SK-N-SH (cell line): ENCODE measurements at regions not wholly inside any gene's neighbourhood (a gene's known extent, or its start where the extent isn't known, plus 50 kb on each side); places are given as distances from the start of the nearest gene placed in this dataset.

Experiments used
- CTCF ChIA-PET: fragments of 300-600, 350-600 bp; formaldehyde crosslinking; extraction: SDS; loops from one replicate; lab custom pipeline; 2021; lab: Yijun Ruan, JAX
- POLR2A ChIA-PET: fragments of 350-600 bp; sonication (Branson Sonifier 250); formaldehyde crosslinking; extraction: SDS; loops from one replicate; lab custom pipeline; 2020; ENCODE audit warnings: antibody characterized with exemption, inconsistent platforms; lab: Yijun Ruan, JAX
- DNase-seq: peaks from one replicate; pipeline ENCODE4 v3.0.0; 2012
- H2AFZ ChIP-seq: fragments of 200-600 bp; sonication (generic); 2 replicates; pipeline ENCODE4 v1.8.1; 2016; ENCODE audit warnings: antibody characterized with exemption, mild to moderate bottlenecking, low read depth
- H3F3A ChIP-seq: fragments of 200-600 bp; sonication (generic); replicated peaks from 2 replicates; pipeline ENCODE3; 2016; ENCODE audit warnings: antibody characterized with exemption, mild to moderate bottlenecking; ENCODE audit not compliant: insufficient read depth
- H3K27ac ChIP-seq, 2 experiments: fragments of 200-500 bp in 1 of 2; fragments of 200-600 bp in 1 of 2; sonication (Bioruptor generic) in 1 of 2; sonication (generic), shearing (Covaris generic) in 1 of 2; 2 replicates each; pipeline versions ENCODE4 v1.5.1 to v1.6.1; 2014 to 2016; ENCODE audit warnings: low read depth in 2 of 2, inconsistent platforms in 1 of 2, low read length in 1 of 2, mild to moderate bottlenecking in 1 of 2, mixed read lengths in 1 of 2
- H3K27me3 ChIP-seq: fragments of 200-600 bp; sonication (generic), shearing (Covaris generic); 2 replicates; pipeline ENCODE4 v1.6.1; 2016; ENCODE audit warnings: mixed run types; ENCODE audit not compliant: insufficient read depth
- H3K36me3 ChIP-seq, 2 experiments: fragments of 200-500 bp in 1 of 2; fragments of 200-600 bp in 1 of 2; sonication (Bioruptor generic) in 1 of 2; sonication (generic) in 1 of 2; replicated peaks in 1 of 2; 2 replicates each; pipeline versions ENCODE3 to v1.5.1; 2014 to 2016; ENCODE audit warnings: low read length in 1 of 2, mild to moderate bottlenecking in 1 of 2; ENCODE audit not compliant: insufficient read depth in 2 of 2, control insufficient read depth in 1 of 2
- H3K4me1 ChIP-seq, 2 experiments: fragments of 200-500 bp in 1 of 2; fragments of 200-600 bp in 1 of 2; sonication (Bioruptor generic) in 1 of 2; sonication (generic), shearing (Covaris generic) in 1 of 2; 2 replicates each; pipeline versions ENCODE4 v1.5.1 to v1.6.1; 2014 to 2016; ENCODE audit warnings: low read depth in 1 of 2, low read length in 1 of 2, mixed run types in 1 of 2; ENCODE audit not compliant: insufficient read depth in 2 of 2, control insufficient read depth in 1 of 2
- H3K4me2 ChIP-seq: fragments of 200-600 bp; sonication (generic), shearing (Covaris generic); 2 replicates; pipeline ENCODE4 v1.6.1; 2017; ENCODE audit warnings: mixed run types
- H3K4me3 ChIP-seq, 2 experiments: fragments of 200-500 bp in 1 of 2; fragments of 200-600 bp in 1 of 2; sonication (Bioruptor generic) in 1 of 2; sonication (generic), shearing (Covaris generic) in 1 of 2; 2 replicates each; pipeline versions ENCODE4 v1.5.1 to v1.8.1; 2014 to 2016; ENCODE audit warnings: low read depth in 2 of 2, inconsistent platforms in 1 of 2, low read length in 1 of 2, mild to moderate bottlenecking in 1 of 2, mixed read lengths in 1 of 2, moderate library complexity in 1 of 2
- H3K79me2 ChIP-seq: fragments of 200-600 bp; sonication (generic); 2 replicates; pipeline ENCODE4 v1.8.1; 2017; ENCODE audit warnings: mild to moderate bottlenecking; ENCODE audit not compliant: insufficient read depth
- H3K9ac ChIP-seq: fragments of 200-600 bp; sonication (generic); 2 replicates; pipeline ENCODE4 v1.6.1; 2017; ENCODE audit warnings: mixed run types
- H3K9me2 ChIP-seq: fragments of 200-600 bp; sonication (generic); 2 replicates; pipeline ENCODE4 v1.6.1; 2017; ENCODE audit warnings: mixed run types
- H3K9me3 ChIP-seq: fragments of 200-600 bp; sonication (generic); 2 replicates; pipeline ENCODE4 v1.6.1; 2017; ENCODE audit warnings: mixed run types, mild to moderate bottlenecking, moderate library complexity
- H4K20me1 ChIP-seq: fragments of 200-600 bp; sonication (generic); 2 replicates; pipeline ENCODE4 v1.6.1; 2017; ENCODE audit warnings: mild to moderate bottlenecking, mixed run types; ENCODE audit not compliant: insufficient read depth
- FOSL2 ChIP-seq: IDR thresholded peaks from 2 replicates; pipeline ENCODE4 v1.4.0; 2012; ENCODE audit warnings: low read depth, mild to moderate bottlenecking, moderate library complexity, borderline replicate concordance
- FOXJ3 ChIP-seq: sonication (generic); formaldehyde crosslinking; IDR thresholded peaks from 2 replicates; pipeline ENCODE4 v1.5.1; 2020; ENCODE audit warnings: mild to moderate bottlenecking, missing genetic modification reagents
- FOXM1 ChIP-seq: IDR thresholded peaks from 2 replicates; pipeline ENCODE4 v1.4.0; 2012; ENCODE audit warnings: low read depth, mild to moderate bottlenecking
- GABPA ChIP-seq: IDR thresholded peaks from 2 replicates; pipeline ENCODE4 v1.4.0; 2012; ENCODE audit warnings: low read depth, mild to moderate bottlenecking
- GATA2 ChIP-seq: sonication (generic); formaldehyde crosslinking; IDR thresholded peaks from 2 replicates; pipeline ENCODE4 v1.5.0; 2020; ENCODE audit warnings: mild to moderate bottlenecking, missing genetic modification reagents
- MEF2A ChIP-seq: IDR thresholded peaks from 2 replicates; pipeline ENCODE4 v1.4.0; 2012; ENCODE audit warnings: low read depth, borderline replicate concordance
- MXI1 ChIP-seq: IDR thresholded peaks from 2 replicates; pipeline ENCODE4 v1.6.1; 2012; ENCODE audit warnings: mild to moderate bottlenecking, low read depth, low read length, improper control_type of control experiment
- NFIC ChIP-seq: IDR thresholded peaks from 2 replicates; pipeline ENCODE4 v1.4.0; 2012; ENCODE audit warnings: borderline replicate concordance
- NRF1 ChIP-seq: IDR thresholded peaks from 2 replicates; pipeline ENCODE4 v1.6.1; 2012; ENCODE audit warnings: low read depth, mild to moderate bottlenecking, low read length
- POLR2AphosphoS5 ChIP-seq: IDR thresholded peaks from 2 replicates; pipeline ENCODE4 v1.6.1; 2012; ENCODE audit warnings: low read depth, low read length
- RAD21 ChIP-seq: IDR thresholded peaks from 2 replicates; pipeline ENCODE4 v1.6.1; 2012; ENCODE audit warnings: mild to moderate bottlenecking, low read length
- RCOR1 ChIP-seq: fragments of 150-350 bp; IDR thresholded peaks from 2 replicates; pipeline ENCODE4 v1.6.1; 2017; ENCODE audit warnings: antibody characterized with exemption, low read length
- RFX5 ChIP-seq: IDR thresholded peaks from 2 replicates; pipeline ENCODE4 v1.6.1; 2012; ENCODE audit warnings: mild to moderate bottlenecking, improper control_type of control experiment, low read length
- RXRA ChIP-seq: IDR thresholded peaks from 2 replicates; pipeline ENCODE4 v1.4.0; 2012; ENCODE audit warnings: low read depth, mild to moderate bottlenecking, borderline replicate concordance
- SMC3 ChIP-seq: IDR thresholded peaks from 2 replicates; pipeline ENCODE4 v1.6.1; 2012; ENCODE audit warnings: low read depth, low read length, improper control_type of control experiment
- TAF1 ChIP-seq: IDR thresholded peaks from 2 replicates; pipeline ENCODE4 v1.6.1; 2012; ENCODE audit warnings: low read depth, mild to moderate bottlenecking, low read length, moderate library complexity, borderline replicate concordance
- TCF12 ChIP-seq: IDR thresholded peaks from 2 replicates; pipeline ENCODE4 v1.4.0; 2012
- TEAD4 ChIP-seq: IDR thresholded peaks from 2 replicates; pipeline ENCODE4 v1.4.0; 2012; ENCODE audit warnings: mild to moderate bottlenecking, borderline replicate concordance; ENCODE audit not compliant: insufficient read depth
- WGBS: methylation state at CpG from one replicate; pipeline ENCODE4 v1.1.6; 2017; ENCODE audit warnings: low lambda C conversion rate; 5-methylcytosine and 5-hydroxymethylcytosine counted together
- TF ChIP-seq, protein P1 (sequence below): IDR thresholded peaks from 2 replicates; pipeline ENCODE4 v1.4.0; 2012; ENCODE audit warnings: low read depth
- TF ChIP-seq, protein P2 (sequence below): IDR thresholded peaks from 2 replicates; pipeline ENCODE4 v1.4.0; 2012; ENCODE audit warnings: low read depth, borderline replicate concordance

DNA sequence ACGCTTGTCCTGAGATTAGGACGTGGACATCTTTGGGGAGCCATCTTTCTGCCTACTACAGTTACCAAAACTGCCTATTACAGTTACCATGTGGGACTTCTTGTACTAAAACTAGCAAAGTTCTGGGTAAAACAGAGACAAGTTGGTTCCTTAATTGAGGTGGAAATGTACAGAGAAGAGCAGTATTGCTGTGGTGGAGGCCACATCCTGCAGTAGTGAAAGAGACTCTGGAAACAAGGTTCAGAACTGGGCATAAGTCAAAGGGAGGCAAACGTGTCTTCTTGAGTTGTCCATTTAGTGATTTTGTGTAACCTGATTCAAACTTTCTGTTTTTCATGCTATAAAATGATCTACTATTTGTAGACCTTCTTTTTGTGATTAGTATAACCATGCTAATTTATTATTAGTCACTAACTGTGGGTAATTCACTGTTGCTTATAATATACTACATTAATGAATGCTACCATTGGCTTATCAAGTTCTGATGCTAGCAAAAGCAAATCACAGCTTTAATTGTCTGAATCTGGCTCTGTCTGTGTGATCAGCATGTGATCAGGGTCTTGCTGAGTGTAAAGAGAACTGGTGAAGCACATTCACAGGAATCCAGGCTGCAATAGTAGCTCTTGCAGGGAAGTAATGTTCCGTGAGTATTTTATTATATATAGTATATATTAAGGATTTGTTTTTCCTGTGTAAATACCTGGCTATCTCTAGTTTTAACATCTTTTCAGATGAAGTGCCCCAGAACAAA lies 207.9 kb upstream of the GAP43 start:
- Histone ChIP-seq H3K4me3 (no peak overlapping the region), H3K9ac (no peak overlapping the region), H3K4me2 (no peak overlapping the region), H3K9me2 (no peaks in the 10 kb centered on the region), H4K20me1 (no peaks in the 10 kb centered on the region), H3K27me3 (no peaks in the 10 kb centered on the region), H3K79me2 (no peaks in the 10 kb centered on the region), H3K36me3 (no peaks in the 10 kb centered on the region), H3K9me3 (no peaks in the 10 kb centered on the region), H3K27ac (no peak overlapping the region), H3K4me1 (peaks cover 0 to 2% of the 10 kb centered on the region in 2 experiments; a peak in 1 of 4 replicates), H2AFZ (no peak overlapping the region), H3F3A (no peaks in the 10 kb centered on the region)
- CTCF ChIA-PET: no interaction called here
- no peak for TF ChIP-seq RAD21
- TF ChIP-seq NFIC: no peak
- no peak for TF ChIP-seq NRF1
- no peak for TF ChIP-seq GABPA
- no peak for TF ChIP-seq GATA2 (CRISPR knock-in tag)
- no peak for TF ChIP-seq TEAD4
- no peak for TF ChIP-seq TAF1
- TF ChIP-seq RXRA: no peak
- TF ChIP-seq, protein P1, sequence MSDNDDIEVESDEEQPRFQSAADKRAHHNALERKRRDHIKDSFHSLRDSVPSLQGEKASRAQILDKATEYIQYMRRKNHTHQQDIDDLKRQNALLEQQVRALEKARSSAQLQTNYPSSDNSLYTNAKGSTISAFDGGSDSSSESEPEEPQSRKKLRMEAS: no peak
- TF ChIP-seq SMC3: no peak
- no peak for TF ChIP-seq FOXJ3 (CRISPR knock-in tag)
- no peak for TF ChIP-seq FOXM1
- TF ChIP-seq FOSL2: no peak
- no peak for TF ChIP-seq TCF12
- TF ChIP-seq, protein P2, sequence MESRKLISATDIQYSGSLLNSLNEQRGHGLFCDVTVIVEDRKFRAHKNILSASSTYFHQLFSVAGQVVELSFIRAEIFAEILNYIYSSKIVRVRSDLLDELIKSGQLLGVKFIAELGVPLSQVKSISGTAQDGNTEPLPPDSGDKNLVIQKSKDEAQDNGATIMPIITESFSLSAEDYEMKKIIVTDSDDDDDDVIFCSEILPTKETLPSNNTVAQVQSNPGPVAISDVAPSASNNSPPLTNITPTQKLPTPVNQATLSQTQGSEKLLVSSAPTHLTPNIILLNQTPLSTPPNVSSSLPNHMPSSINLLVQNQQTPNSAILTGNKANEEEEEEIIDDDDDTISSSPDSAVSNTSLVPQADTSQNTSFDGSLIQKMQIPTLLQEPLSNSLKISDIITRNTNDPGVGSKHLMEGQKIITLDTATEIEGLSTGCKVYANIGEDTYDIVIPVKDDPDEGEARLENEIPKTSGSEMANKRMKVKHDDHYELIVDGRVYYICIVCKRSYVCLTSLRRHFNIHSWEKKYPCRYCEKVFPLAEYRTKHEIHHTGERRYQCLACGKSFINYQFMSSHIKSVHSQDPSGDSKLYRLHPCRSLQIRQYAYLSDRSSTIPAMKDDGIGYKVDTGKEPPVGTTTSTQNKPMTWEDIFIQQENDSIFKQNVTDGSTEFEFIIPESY: no peak
- no peak for TF ChIP-seq RFX5
- TF ChIP-seq MXI1: no peak
- TF ChIP-seq POLR2AphosphoS5: no peak
- TF ChIP-seq MEF2A: no peak
- TF ChIP-seq RCOR1: no peak
- WGBS: 73% methylated on average over 4 of the region's 4 CpGs
- POLR2A ChIA-PET: no interaction called here
- no peak for DNase-seq
